MM.1S (cell line): ENCODE measurements at regions not wholly inside any gene's neighbourhood (a gene's known extent, or its start where the extent isn't known, plus 50 kb on each side); places are given as distances from the start of the nearest gene placed in this dataset.

Source experiments
- EZH2 ChIP-seq: fragments of 300-600 bp; sonication (generic); optimal IDR thresholded peaks from 2 replicates; pipeline ENCODE3; 2017; ENCODE audit warnings: low read depth, mild to moderate bottlenecking, antibody characterized with exemption, low read length, mixed read lengths
- EZH2phosphoT487 ChIP-seq: fragments of 300-600 bp; sonication (generic); IDR thresholded peaks from 2 replicates; pipeline ENCODE4 v1.6.1; 2018; ENCODE audit warnings: antibody characterized with exemption, low read length
- TF ChIP-seq, protein P1 (sequence below): fragments of 300-600 bp; sonication (generic); IDR thresholded peaks from 2 replicates; pipeline ENCODE4 v1.5.1; 2016; ENCODE audit warnings: antibody characterized with exemption, low read length, mixed read lengths

DNA sequence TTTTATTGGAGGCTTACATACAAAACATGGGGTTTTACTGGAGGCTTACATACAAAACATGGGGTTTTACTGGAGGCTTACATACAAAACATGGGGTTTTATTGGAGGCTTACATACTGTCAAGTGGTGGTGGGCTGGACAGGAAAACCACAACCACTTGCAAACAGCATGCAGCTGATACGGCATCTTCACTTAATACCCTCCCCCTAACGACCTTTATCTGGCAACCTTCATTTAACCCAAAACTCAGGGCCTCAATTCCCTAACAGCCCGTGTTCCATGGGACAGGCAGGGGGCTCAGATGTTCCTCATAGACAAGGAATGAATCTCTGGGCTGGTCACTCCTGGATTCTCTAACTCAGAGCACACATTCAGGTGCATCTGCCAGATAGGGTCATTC lies 137.1 kb downstream of the CD47 start:
- TF ChIP-seq EZH2phosphoT487 (no peak), EZH2 (no peak)
- TF ChIP-seq, protein P1, sequence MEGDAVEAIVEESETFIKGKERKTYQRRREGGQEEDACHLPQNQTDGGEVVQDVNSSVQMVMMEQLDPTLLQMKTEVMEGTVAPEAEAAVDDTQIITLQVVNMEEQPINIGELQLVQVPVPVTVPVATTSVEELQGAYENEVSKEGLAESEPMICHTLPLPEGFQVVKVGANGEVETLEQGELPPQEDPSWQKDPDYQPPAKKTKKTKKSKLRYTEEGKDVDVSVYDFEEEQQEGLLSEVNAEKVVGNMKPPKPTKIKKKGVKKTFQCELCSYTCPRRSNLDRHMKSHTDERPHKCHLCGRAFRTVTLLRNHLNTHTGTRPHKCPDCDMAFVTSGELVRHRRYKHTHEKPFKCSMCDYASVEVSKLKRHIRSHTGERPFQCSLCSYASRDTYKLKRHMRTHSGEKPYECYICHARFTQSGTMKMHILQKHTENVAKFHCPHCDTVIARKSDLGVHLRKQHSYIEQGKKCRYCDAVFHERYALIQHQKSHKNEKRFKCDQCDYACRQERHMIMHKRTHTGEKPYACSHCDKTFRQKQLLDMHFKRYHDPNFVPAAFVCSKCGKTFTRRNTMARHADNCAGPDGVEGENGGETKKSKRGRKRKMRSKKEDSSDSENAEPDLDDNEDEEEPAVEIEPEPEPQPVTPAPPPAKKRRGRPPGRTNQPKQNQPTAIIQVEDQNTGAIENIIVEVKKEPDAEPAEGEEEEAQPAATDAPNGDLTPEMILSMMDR: no peak
